ENCODE measurements at regions not wholly inside any gene's neighbourhood (a gene's known extent, or its start where the extent isn't known, plus 50 kb on each side); places are given as distances from the start of the nearest gene placed in this dataset.

- no peak for DNase-seq
Observed at GRCh38 chr4:189445613-189446012, 495.1 kb upstream of the FRG1 start.

GRCh38 chr4:189463734-189464133, 476.9 kb upstream of the FRG1 start:
- DNase-seq: no peak

DNA sequence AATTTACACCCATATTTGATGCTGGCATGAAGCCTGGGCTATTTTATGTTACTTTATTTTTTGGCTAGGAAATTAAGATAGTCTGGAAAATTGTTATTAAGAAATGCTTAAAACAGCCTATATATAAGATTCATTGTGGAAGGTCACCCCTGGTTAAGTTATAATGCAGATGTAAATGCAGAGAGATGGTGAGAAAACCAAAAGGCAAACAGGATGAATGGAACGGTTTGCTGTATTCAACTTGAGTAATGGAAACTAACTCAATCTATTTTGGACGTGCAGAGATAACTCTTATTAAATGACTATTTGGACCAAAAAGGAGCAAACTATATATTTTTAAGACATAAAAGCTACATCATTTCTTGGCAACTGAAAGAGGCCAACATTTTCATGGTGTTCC, 446.3 kb upstream of the FRG1 start:
- DNase-seq: no peak

DNA sequence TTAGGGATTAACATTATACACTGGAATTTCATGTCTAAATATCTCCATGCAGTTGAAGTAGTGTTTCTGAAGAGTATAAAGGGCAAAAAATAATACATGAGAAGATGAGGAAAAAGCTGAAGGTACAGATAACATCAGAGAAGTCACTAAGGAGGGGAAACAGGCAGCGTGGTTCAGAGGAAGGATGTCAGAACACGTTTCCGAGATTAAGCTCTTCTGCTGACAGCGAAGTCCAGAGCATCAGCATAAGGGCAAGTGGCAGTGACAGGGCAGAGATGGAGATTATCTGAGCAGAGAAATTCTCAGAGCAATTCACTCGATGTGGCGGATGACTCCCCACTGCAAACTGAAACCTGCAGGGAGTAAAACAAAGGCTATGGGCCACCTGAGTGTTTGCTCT, 443.2 kb upstream of the FRG1 start:
- no peak for DNase-seq

DNA sequence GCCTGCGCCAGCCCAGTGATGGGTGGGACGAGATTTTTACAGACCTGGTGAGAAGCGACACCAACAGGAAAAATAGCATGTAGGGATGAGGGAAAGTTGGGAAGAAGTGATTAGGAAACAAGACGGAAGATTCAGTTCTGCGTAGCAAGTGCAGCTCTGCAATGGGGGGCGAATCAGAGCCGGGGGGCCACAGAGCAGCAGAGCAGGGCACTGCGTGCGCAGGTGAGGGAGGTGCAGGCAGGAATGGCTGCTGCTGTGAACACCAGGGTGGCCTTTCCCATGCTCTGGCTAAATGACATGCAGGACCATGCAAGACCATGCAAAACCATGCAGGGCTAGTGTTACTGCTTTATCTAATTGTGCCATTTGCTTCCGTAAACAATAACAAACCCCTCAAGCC, 442.7 kb upstream of the FRG1 start:
- no peak for DNase-seq

- DNase-seq: no peak
Observed at GRCh38 chr4:189498457-189498856, 442.2 kb upstream of the FRG1 start.

DNA sequence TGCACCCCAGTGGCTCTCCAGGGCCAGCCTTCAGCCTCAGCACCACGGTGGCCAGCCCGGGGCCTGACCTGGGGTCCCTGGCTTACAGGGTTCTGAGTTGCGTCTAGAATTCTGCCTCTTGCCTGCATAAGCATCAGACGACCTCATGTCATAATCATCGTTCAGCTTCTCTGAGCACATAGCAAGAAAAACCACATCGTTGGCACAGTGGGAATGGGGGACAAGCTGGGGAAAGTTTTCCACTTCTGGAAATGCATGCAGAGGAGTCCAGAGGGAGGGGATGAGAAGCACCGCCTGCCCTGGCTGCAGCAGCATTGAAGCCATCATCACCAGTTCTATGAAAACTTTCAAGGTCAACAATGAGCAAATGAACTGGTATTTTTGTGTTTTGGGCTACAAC, 441.0 kb upstream of the FRG1 start:
- no peak for DNase-seq

- no peak for DNase-seq
Observed at GRCh38 chr4:189500970-189501369, 439.7 kb upstream of the FRG1 start.

DNA sequence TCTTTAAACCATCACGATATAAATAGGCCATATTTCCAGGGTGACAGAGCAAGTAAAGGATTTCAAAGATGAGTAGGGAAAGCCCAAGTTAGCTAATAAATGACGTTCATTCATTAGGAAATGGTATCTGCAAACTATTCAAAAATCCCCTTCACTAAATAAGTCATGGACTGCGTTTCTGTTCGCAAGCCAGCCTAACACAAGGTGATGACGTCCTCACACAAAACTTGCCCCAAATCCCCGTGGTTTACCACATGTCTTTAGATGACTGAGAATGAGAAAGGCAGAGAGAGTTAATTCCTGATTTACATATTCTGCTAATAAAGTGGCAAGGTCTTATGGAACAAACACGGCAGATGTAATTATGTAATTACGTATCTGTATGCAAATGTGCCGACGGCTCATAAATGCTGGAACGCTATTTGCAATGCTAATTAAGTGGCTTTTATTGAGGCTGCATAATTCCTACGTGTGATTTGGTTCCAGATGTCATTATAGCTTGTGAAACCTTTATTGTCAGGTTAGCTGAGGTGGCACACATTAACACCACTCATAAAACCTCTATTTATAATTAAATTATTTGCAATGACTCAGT, 437.7 kb upstream of the FRG1 start:
- DNase-seq: peak in 1 of 5 experiments; percentile 61

DNA sequence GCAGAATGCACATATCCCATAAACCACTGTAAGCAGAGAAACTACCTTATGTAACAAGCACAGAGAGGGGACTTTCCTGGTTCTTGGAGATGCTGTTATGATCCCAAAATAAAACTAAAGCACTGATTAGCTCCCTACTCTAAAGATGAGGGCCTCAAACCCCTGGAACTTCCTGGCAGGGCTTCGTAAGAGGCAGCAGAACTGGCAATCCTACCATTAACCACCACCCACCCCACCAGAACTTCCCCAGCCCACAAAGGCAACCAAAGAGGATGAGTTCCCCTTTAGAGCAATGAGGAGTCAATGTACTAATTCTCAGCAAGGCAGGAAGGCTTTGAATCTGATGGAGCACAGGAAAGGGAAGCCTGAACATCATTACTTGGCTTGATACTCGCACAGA, 436.5 kb upstream of the FRG1 start:
- no peak for DNase-seq

DNA sequence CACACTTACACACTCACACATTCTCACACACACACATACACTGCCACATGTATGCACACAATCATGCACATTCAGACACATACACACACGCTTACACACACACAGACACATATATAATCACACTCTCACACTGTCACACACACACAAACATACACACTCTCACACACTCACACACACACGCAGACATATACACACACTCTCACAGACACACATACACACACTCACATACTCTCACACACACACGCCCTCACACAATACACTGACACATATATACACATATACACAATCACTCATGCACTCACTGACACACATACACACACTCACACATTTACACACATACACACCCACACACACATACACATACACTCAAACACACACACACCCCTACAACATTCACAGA, 435.3 kb upstream of the FRG1 start:
- no peak for DNase-seq

- DNase-seq: no peak
Observed at GRCh38 chr4:189506080-189506479, 434.6 kb upstream of the FRG1 start.

GRCh38 chr4:189507060-189507459, 433.6 kb upstream of the FRG1 start:
- DNase-seq: no peak

DNA sequence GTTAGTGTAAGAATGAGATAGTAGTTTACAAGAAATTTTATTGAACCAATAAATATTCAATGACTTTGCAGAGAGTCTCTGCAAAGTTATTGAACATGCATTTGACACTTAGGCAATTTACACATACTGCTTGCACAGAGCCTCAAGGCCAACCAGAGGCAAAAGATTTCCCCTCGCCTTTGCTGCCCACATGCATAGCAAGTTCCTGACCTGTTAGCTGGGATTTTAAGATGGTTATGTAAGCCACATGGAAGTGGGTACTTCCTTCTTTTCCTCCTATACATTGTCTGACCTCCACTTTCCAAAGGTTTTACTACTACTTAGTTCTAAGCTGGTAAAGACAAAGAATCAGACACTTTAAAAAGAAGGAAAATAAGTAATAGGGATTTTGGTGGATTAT, 430.1 kb upstream of the FRG1 start:
- DNase-seq: no peak

DNA sequence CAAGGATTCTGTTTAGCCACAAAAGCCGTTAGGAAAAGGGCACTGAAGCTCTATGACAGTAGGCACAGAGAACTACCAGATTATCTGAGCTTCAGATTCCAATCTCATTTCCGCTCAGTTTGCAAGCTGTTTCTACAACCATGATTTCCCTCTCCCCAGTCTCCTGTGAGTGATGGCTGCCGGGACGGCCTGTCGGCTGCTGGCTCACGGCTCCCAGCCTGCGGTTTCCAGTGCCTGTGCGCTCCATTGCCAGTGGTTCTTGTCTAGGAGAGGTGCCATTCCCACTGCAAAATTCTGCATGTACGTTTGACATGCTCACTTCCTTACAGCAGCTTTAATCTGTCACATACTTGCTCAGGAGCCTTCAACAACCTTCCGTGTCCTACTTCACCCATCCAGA, 429.1 kb upstream of the FRG1 start:
- DNase-seq: no peak

- no peak for DNase-seq
Observed at GRCh38 chr4:189513421-189513820, 427.3 kb upstream of the FRG1 start.

- no peak for DNase-seq
Observed at GRCh38 chr4:189514209-189514608, 426.5 kb upstream of the FRG1 start.

DNA sequence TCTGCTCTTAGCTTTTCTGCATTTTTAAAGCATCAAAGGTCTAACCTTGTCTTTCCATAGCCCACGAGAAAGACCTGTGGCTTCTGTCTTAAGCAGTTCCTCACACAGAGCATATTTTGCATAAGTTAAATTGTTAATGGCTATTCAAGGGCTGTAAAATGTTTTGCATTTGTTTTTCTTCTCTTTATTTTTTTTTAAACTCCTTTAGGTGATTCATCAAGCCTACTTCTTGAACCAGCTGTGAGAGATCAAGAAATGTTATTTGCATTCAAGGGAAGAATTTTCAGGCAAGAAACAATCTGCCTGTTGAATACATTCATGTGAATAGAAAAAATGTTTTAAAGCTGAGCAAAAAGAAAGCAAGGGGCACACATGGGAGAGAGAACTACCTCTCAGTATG, 423.8 kb upstream of the FRG1 start:
- DNase-seq: no peak

DNA sequence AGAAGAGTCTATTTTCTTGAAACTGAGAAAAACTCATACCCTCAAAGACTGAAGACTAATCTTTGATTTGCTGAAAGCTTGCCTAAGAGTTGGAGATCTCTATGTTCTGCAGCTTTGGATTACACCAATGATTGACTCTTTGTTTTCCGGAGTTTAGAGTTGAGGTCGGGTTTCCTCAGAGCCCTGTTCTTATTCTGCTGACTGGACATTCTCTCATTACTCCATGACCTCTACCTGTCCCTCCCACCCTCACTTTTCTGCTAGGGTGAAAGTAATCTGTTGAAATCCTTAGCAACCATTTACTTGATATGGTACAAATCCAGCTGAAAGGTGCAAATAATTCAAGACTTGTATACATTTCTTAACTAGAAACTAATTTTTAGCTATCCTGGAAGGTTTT, 421.5 kb upstream of the FRG1 start:
- no peak for DNase-seq

DNA sequence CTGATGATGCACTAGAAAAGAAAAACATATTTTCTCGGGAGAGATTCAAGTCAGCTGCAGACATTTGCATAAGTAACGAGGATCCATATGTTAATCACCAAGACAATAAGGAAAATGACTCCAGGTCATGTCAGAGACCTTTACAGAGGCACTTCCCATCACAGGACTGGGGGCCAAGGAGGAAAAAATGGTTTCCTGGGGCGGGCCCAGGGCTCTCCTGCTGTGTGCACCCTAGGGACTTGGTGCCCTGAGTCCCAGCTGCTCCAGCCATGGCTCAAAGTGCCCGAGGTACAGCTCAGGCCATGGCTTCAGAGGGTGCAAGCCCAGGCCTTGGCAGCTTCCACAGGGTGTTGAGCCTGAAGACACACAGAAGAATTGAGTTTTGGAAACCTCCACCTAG, 415.4 kb upstream of the FRG1 start:
- no peak for DNase-seq

GRCh38 chr4:189530848-189531247, 409.8 kb upstream of the FRG1 start:
- no peak for DNase-seq

DNA sequence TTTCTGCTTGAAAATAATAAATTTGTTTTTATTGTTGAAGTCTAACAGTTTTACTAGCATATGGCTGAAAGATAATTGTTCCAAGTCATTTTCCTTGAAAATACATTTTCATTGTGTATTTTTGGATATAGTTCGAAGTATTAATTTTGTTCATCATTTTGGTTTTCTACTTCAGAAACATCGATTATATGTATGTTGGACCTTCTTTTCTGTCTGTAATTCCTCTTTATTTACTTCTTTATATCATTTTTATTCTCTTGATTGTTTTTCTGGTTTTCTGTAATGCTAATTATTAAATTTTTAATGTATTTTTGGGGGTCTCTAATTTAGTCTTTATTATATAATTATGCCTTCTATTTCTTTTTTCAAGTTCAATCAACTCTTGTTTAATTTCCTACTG, 407.1 kb upstream of the FRG1 start:
- no peak for DNase-seq

- DNase-seq: peak in 1 of 5 experiments; percentile 38
Observed at GRCh38 chr4:189547559-189547958, 393.1 kb upstream of the FRG1 start.

GRCh38 chr4:189548484-189549125, 392.1 kb upstream of the FRG1 start:
- no peak for DNase-seq

Data from T-helper 2 cell (primary cell).